ENCODE measurements at regions not wholly inside any gene's neighbourhood (a gene's known extent, or its start where the extent isn't known, plus 50 kb on each side); places are given as distances from the start of the nearest gene placed in this dataset.

- TF ChIP-seq CTCF (IDR thresholded peaks at IDR 0.05) = no peak
- no peak for TF ChIP-seq POLR2A (IDR thresholded peaks at IDR 0.05)
Observed at GRCh38 chr6:147906361-147906760, 397.9 kb downstream of the SAMD5 start.

All from body of pancreas (tissue), 4 donors.